HepG2 (cell line): ENCODE measurements at regions not wholly inside any gene's neighbourhood (a gene's known extent, or its start where the extent isn't known, plus 50 kb on each side); places are given as distances from the start of the nearest gene placed in this dataset.

Source experiments
- ATAC-seq: fragments of 200-7000 bp; cut with Tn5 transposase; 3 replicates; pipeline ENCODE4 v1.9.1; 2020; ENCODE audit warnings: mild to moderate bottlenecking, moderate library complexity
- BruUV-seq: library from RNA; stranded (reverse); fragments of 400-500 nt; replicated peaks from 2 replicates; lab custom pipeline; 2021; lab: Mats Ljungman, UMichigan
- CTCF ChIA-PET: fragments of 300-600 bp; formaldehyde crosslinking; extraction: SDS; loops from one replicate; lab custom pipeline; 2021; ENCODE audit warnings: low total read pairs, inconsistent platforms, low intra/inter-chr PET ratio; lab: Yijun Ruan, JAX
- POLR2A ChIA-PET: fragments of 350-600 bp; sonication (Branson Sonifier 250); formaldehyde crosslinking; loops from one replicate; lab custom pipeline; 2020; ENCODE audit warnings: antibody characterized with exemption, inconsistent platforms; lab: Yijun Ruan, JAX
- DNase-seq: peaks from one replicate; pipeline ENCODE4 v3.0.0-alpha.2; 2015; ENCODE audit warnings: low spot score
- FAIRE-seq: peaks from 3 replicates; lab custom pipeline; 2011; peaks lifted over from hg19 to GRCh38; lab: Jason Lieb, UNC
- H2AFZ ChIP-seq: one replicate; pipeline ENCODE4 v1.6.1; 2011; ENCODE audit warnings: low read length, inconsistent platforms
- H3K27ac ChIP-seq: fragments of 300-600 bp; 3 replicates; pipeline ENCODE4 v1.8.0; 2011; ENCODE audit warnings: mixed run types, mild to moderate bottlenecking, mixed read lengths, low read length, inconsistent platforms; ENCODE audit not compliant: insufficient read depth; ENCODE audit errors: extremely low read length
- H3K27me3 ChIP-seq, 2 experiments: fragments of 200-600 bp in 1 of 2; 2 replicates in 1 of 2; 3 replicates in 1 of 2; pipeline versions ENCODE4 v1.6.0 to v1.8.0; 2011; ENCODE audit warnings: low read length in 2 of 2, mild to moderate bottlenecking in 2 of 2, moderate library complexity in 2 of 2, inconsistent platforms in 1 of 2; ENCODE audit not compliant: insufficient read depth in 2 of 2, control insufficient read depth in 1 of 2
- H3K36me3 ChIP-seq, 2 experiments: fragments of 200-600 bp in 1 of 2; replicated peaks in 1 of 2; 2 replicates in 1 of 2; 3 replicates in 1 of 2; pipeline versions ENCODE4 v1.5.1 to v1.8.0; 2011; ENCODE audit warnings: low read length in 2 of 2, inconsistent platforms in 1 of 2; ENCODE audit not compliant: insufficient read depth in 2 of 2, control insufficient read depth in 1 of 2
- H3K4me1 ChIP-seq: 2 replicates; pipeline ENCODE4 v1.5.1; 2012; ENCODE audit warnings: low read length, inconsistent platforms; ENCODE audit not compliant: insufficient read depth
- H3K4me2 ChIP-seq: 2 replicates; pipeline ENCODE4 v1.6.0; 2011; ENCODE audit warnings: low read depth, low read length, inconsistent platforms
- H3K4me3 ChIP-seq, 3 experiments: fragments of 200-600 bp in 1 of 3; sonication (generic), shearing (Covaris generic) in 1 of 3; replicated peaks in 1 of 3; 2 replicates each; pipeline ENCODE4 v1.5.1; 2011 to 2016; ENCODE audit warnings: low read length in 3 of 3, inconsistent platforms in 2 of 3, low read depth in 2 of 3, mild to moderate bottlenecking in 2 of 3, control low read depth in 1 of 3, mixed read lengths in 1 of 3; ENCODE audit not compliant: insufficient read depth in 1 of 3
- H3K79me2 ChIP-seq: one replicate; pipeline ENCODE4 v1.6.1; 2011; ENCODE audit warnings: low read length, inconsistent platforms; ENCODE audit not compliant: insufficient read depth
- H3K9ac ChIP-seq: 2 replicates; pipeline ENCODE4 v1.6.0; 2011; ENCODE audit warnings: mild to moderate bottlenecking, low read depth, low read length, inconsistent platforms; ENCODE audit not compliant: insufficient read depth
- H3K9me3 ChIP-seq: 2 replicates; pipeline ENCODE4 v1.5.1; 2012; ENCODE audit warnings: mild to moderate bottlenecking, low read length
- H4K20me1 ChIP-seq: 2 replicates; pipeline ENCODE4 v1.6.0; 2011; ENCODE audit warnings: inconsistent platforms, mild to moderate bottlenecking, low read length, moderate library complexity; ENCODE audit not compliant: insufficient read depth
- AHR ChIP-seq: IDR thresholded peaks from 2 replicates; pipeline ENCODE4 v1.6.1; 2018; ENCODE audit warnings: missing genetic modification reagents, missing compliant biosample characterization
- FUBP1 ChIP-seq: sonication (generic); formaldehyde crosslinking; IDR thresholded peaks from 2 replicates; pipeline ENCODE4 v1.5.1; 2020; ENCODE audit warnings: missing genetic modification reagents, mild to moderate bottlenecking, borderline replicate concordance
- RFXAP ChIP-seq: sonication (generic); formaldehyde crosslinking; IDR thresholded peaks from 2 replicates; pipeline ENCODE4 v1.4.0; 2020; ENCODE audit warnings: missing genetic modification reagents, borderline replicate concordance
- TFE3 ChIP-seq: IDR thresholded peaks from 2 replicates; pipeline ENCODE4 v1.6.1; 2016
- ZBTB7A ChIP-seq: sonication (generic); formaldehyde crosslinking; IDR thresholded peaks from 2 replicates; pipeline ENCODE4 v1.8.0; 2022; ENCODE audit warnings: mild to moderate bottlenecking, missing genetic modification reagents
- ZNF33B ChIP-seq: sonication (generic); formaldehyde crosslinking; IDR thresholded peaks from 2 replicates; pipeline ENCODE4 v1.5.1; 2020; ENCODE audit warnings: mild to moderate bottlenecking, missing genetic modification reagents
- ZNF619 ChIP-seq: sonication (generic); formaldehyde crosslinking; IDR thresholded peaks from 2 replicates; pipeline ENCODE4 v1.4.0; 2020; ENCODE audit warnings: mild to moderate bottlenecking, missing genetic modification reagents
- ZNF644 ChIP-seq: IDR thresholded peaks from 2 replicates; pipeline ENCODE4 v1.6.1; 2016; ENCODE audit warnings: low read depth
- in situ Hi-C: cut with HindIII; loops from 2 replicates; pipeline ENCODE4 v1.10.0; 2017; ENCODE audit warnings: low pct_unique_long_range_greater_than_20kb; ENCODE audit not compliant: extremely low pct_ligation_motif_present
- intact Hi-C: fragments of 100-400 bp; cut with micrococcal nuclease; formaldehyde crosslinking; loops from one replicate; pipeline ENCODE4 v1.10.0; 2022; ENCODE audit not compliant: unreplicated experiment
- TF ChIP-seq, protein P1 (sequence below): IDR thresholded peaks from 2 replicates; pipeline ENCODE4 v1.6.1; 2016; ENCODE audit warnings: low read depth, borderline replicate concordance

DNA sequence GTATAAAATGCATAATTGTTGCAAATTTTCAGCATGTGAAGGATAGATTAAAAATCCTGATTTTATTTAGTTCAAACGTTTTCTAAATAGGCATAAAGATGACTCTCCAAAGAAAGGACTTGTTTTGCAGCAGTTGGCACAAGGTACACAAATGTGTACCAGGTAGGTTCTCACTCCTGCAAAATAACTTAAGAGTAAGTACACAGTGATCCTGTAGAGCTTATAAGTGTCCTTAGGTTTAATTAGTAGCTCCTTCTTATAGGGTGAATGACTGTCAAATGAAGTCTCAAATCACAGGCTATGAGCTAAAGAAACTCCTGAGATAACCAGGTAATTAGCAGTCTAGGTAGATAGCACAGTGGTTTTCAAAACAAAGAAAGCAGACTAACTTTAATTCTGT lies 330.6 kb upstream of the MDGA2 start (continued):
- no peak for TF ChIP-seq FUBP1 (CRISPR knock-in tag)
- no peak for TF ChIP-seq RFXAP (CRISPR knock-in tag)
- TF ChIP-seq, protein P1, sequence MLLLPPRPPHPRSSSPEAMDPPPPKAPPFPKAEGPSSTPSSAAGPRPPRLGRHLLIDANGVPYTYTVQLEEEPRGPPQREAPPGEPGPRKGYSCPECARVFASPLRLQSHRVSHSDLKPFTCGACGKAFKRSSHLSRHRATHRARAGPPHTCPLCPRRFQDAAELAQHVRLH (CRISPR knock-in tag): no peak
- no peak for TF ChIP-seq TFE3 (CRISPR knock-in tag)
- TF ChIP-seq ZNF619: no peak
- TF ChIP-seq ZBTB7A (CRISPR knock-in tag): no peak
- TF ChIP-seq ZNF644 (CRISPR knock-in tag): no peak
- no peak for TF ChIP-seq ZNF33B (CRISPR knock-in tag)

DNA sequence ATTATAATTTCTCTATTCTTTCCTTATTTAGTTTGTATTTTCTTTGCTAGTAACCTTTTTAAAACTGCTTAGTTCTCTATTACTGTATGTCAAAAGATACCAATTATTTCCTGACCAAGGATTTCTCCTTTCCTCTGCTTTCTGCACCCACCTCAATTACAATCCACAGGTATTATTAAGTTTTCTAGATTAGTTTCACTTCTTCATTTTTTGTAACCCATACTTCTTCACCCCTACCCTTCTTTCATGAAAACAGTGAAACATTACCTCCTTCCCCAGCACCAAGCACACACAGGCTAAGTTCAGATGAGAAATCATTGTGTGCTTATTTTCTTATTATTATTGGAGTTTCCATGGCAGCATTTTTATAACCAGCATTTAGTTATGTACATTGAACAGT lies 318.5 kb upstream of the MDGA2 start:
- no TSS peak for BruUV-seq
- no peak overlapping the region for H3K4me2 ChIP-seq
- FAIRE-seq: no peak
- H3K36me3 ChIP-seq: no peaks in the 10 kb centered on the region
- in situ Hi-C loops: no loop called here
- peaks cover 4% of the 10 kb centered on the region; the same call in 1 of the 2 replicates for H3K9me3 ChIP-seq
- ATAC-seq: no peak
- intact Hi-C loops: no loop called here
- H3K79me2 ChIP-seq: no peaks in the 10 kb centered on the region
- no peak for TF ChIP-seq AHR (CRISPR knock-in tag)
- TF ChIP-seq, all 625 proteins: peak for 0
- POLR2A ChIA-PET: no interaction called here
- no peak overlapping the region for H3K9ac ChIP-seq
- H3K4me1 ChIP-seq: no peaks in the 10 kb centered on the region
- CTCF ChIA-PET: no interaction called here
- H2AFZ ChIP-seq: no peak overlapping the region
- no peaks in the 10 kb centered on the region for H4K20me1 ChIP-seq
- no peak overlapping the region for H3K4me3 ChIP-seq
- no peak overlapping the region for H3K27ac ChIP-seq
- H3K27me3 ChIP-seq: no peaks in the 10 kb centered on the region
- no peak for DNase-seq
